ENCODE measurements at regions not wholly inside any gene's neighbourhood (a gene's known extent, or its start where the extent isn't known, plus 50 kb on each side); places are given as distances from the start of the nearest gene placed in this dataset.

DNA sequence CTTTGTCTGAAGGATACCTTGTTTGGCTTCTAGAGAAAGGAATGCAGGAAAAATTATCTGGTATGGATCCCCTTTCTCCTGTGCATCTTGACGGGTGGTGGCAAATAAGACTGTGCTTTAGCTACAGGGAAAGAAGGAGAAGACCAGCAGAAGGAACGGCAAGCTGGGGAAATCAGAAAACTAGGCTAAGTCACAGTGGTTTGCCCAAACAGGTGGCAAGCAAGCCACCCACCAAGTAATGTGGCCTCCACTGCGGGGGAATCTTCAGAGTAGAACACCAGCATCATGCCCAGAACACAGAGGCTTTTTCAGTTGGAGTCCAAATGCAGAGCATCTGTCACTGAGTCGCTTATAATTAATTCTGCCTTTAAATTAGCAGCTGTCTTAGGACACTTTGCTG, 282.8 kb downstream of the PHF14 start:
- no TSS peak for BruUV-seq (replicated peaks)
- no peaks in the 10 kb centered on the region for H3K36me3 ChIP-seq (ENCODE audit: control insufficient read depth in 1 of 2, insufficient read depth in 2 of 2, low read length in 2 of 2)
- peaks cover 19% of the 10 kb centered on the region for H3K27me3 ChIP-seq (ENCODE audit: insufficient read depth, low read length)
- no peak overlapping the region for H3K4me3 ChIP-seq (replicated peaks in 1 of 2; ENCODE audit: low read depth in 1 of 2, low read length in 2 of 2)
- CTCF ChIA-PET: no interaction called here
- no peak overlapping the region for H2AFZ ChIP-seq (ENCODE audit: low read depth, low read length, poor library complexity, severe bottlenecking)
- RAD21 ChIA-PET (ENCODE audit: low non-redundant PET in 1 of 2, low total read pairs in 2 of 2, uncharacterized antibody in 2 of 2, unreplicated experiment in 2 of 2): no interaction called here
- TF ChIP-seq, protein P1, sequence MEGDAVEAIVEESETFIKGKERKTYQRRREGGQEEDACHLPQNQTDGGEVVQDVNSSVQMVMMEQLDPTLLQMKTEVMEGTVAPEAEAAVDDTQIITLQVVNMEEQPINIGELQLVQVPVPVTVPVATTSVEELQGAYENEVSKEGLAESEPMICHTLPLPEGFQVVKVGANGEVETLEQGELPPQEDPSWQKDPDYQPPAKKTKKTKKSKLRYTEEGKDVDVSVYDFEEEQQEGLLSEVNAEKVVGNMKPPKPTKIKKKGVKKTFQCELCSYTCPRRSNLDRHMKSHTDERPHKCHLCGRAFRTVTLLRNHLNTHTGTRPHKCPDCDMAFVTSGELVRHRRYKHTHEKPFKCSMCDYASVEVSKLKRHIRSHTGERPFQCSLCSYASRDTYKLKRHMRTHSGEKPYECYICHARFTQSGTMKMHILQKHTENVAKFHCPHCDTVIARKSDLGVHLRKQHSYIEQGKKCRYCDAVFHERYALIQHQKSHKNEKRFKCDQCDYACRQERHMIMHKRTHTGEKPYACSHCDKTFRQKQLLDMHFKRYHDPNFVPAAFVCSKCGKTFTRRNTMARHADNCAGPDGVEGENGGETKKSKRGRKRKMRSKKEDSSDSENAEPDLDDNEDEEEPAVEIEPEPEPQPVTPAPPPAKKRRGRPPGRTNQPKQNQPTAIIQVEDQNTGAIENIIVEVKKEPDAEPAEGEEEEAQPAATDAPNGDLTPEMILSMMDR (IDR thresholded peaks at IDR 0.05 in 2 of 3, conservative IDR thresholded peaks at IDR 0.05 in 1 of 3; ENCODE audit: borderline replicate concordance in 1 of 3, insufficient read depth in 1 of 3, low read depth in 2 of 3, low read length in 2 of 3): no peak
- TF ChIP-seq ZFX (IDR thresholded peaks at IDR 0.05): no peak
- no peak for TF ChIP-seq POLR2AphosphoS5 (IDR thresholded peaks at IDR 0.05; ENCODE audit: low read depth, low read length)
- TF ChIP-seq YY1 (IDR thresholded peaks at IDR 0.05; ENCODE audit: extremely low read depth, insufficient replicate concordance, low read depth, low read length): no peak
- no peak for TF ChIP-seq EZH2 (IDR thresholded peaks at IDR 0.05)
- TF ChIP-seq POLR2A (IDR thresholded peaks at IDR 0.05; ENCODE audit: borderline replicate concordance, extremely low read depth, insufficient read depth, insufficient read length): no peak
- no peak for TF ChIP-seq FOSL1 (IDR thresholded peaks at IDR 0.05; ENCODE audit: low read depth)
- no peak for TF ChIP-seq TCF7L2 (IDR thresholded peaks at IDR 0.05; ENCODE audit: borderline replicate concordance, extremely low read depth, insufficient read depth, insufficient read length)
- TF ChIP-seq CBX3 (IDR thresholded peaks at IDR 0.05; ENCODE audit: low read depth): no peak
- TF ChIP-seq, protein P2, sequence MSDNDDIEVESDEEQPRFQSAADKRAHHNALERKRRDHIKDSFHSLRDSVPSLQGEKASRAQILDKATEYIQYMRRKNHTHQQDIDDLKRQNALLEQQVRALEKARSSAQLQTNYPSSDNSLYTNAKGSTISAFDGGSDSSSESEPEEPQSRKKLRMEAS (IDR thresholded peaks at IDR 0.05): no peak
- TF ChIP-seq, protein P3, sequence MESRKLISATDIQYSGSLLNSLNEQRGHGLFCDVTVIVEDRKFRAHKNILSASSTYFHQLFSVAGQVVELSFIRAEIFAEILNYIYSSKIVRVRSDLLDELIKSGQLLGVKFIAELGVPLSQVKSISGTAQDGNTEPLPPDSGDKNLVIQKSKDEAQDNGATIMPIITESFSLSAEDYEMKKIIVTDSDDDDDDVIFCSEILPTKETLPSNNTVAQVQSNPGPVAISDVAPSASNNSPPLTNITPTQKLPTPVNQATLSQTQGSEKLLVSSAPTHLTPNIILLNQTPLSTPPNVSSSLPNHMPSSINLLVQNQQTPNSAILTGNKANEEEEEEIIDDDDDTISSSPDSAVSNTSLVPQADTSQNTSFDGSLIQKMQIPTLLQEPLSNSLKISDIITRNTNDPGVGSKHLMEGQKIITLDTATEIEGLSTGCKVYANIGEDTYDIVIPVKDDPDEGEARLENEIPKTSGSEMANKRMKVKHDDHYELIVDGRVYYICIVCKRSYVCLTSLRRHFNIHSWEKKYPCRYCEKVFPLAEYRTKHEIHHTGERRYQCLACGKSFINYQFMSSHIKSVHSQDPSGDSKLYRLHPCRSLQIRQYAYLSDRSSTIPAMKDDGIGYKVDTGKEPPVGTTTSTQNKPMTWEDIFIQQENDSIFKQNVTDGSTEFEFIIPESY (IDR thresholded peaks at IDR 0.05; ENCODE audit: extremely low read depth, insufficient replicate concordance, low read length): no peak
- no peak for TF ChIP-seq RAD21 (IDR thresholded peaks at IDR 0.05; ENCODE audit: low read depth)
- TF ChIP-seq, protein P4, sequence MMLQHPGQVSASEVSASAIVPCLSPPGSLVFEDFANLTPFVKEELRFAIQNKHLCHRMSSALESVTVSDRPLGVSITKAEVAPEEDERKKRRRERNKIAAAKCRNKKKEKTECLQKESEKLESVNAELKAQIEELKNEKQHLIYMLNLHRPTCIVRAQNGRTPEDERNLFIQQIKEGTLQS (IDR thresholded peaks at IDR 0.05): no peak
- no peak for TF ChIP-seq CEBPB (IDR thresholded peaks at IDR 0.05; ENCODE audit: low read depth)
- POLR2A ChIA-PET: no interaction called here
- intact Hi-C loops (cut with micrococcal nuclease): no loop called here
- H3K4me1 ChIP-seq (ENCODE audit: control insufficient read depth in 1 of 2, insufficient read depth in 2 of 2, low read length in 2 of 2): no peaks in the 10 kb centered on the region
- no peaks in the 10 kb centered on the region for H3K9me2 ChIP-seq (ENCODE audit: insufficient read depth)
- no peaks in the 10 kb centered on the region for H3K79me2 ChIP-seq (ENCODE audit: insufficient read depth, low read length)
- no peak overlapping the region for H3K27ac ChIP-seq (ENCODE audit: low read depth, low read length)
- no peaks in the 10 kb centered on the region for H3K9me3 ChIP-seq (ENCODE audit: control insufficient read depth in 1 of 2, insufficient read depth in 1 of 2, low read depth in 1 of 2, low read length in 2 of 2)
- no peak for ATAC-seq
- H3K4me2 ChIP-seq (ENCODE audit: low read length): no peak overlapping the region
- no peak overlapping the region for H3K9ac ChIP-seq (ENCODE audit: low read length)
- no peak for DNase-seq (ENCODE audit: low read depth, low spot score)
- no peaks in the 10 kb centered on the region for H4K20me1 ChIP-seq (ENCODE audit: insufficient read depth)

All from HCT116 (cell line).